Right lobe of liver (tissue), 4 donors: ENCODE measurements at regions not wholly inside any gene's neighbourhood (a gene's known extent, or its start where the extent isn't known, plus 50 kb on each side); places are given as distances from the start of the nearest gene placed in this dataset.

Source experiments
- CTCF ChIP-seq, 4 donors: fragments of 200-600 bp in 3 of 4; fragments of 450-650 bp in 1 of 4; IDR thresholded peaks; one replicate each; pipeline versions ENCODE4 v1.5.1 to v1.8.0; 2016 to 2022; ENCODE audit warnings: antibody characterized with exemption in 4 of 4, mild to moderate bottlenecking in 2 of 4
- POLR2A ChIP-seq: fragments of 450-650 bp; IDR thresholded peaks from one replicate; pipeline ENCODE4 v1.6.1; 2017; ENCODE audit warnings: antibody characterized with exemption, mild to moderate bottlenecking
- donor health status: DM: no; HTN: no; CAD: no.
- donor health status: DM: no; HTN: no; CAD: no.
- donor health status: DM: no; HTN: yes; CAD: no.

GRCh38 chr1:194684636-194685035 is 1498.2 kb upstream of the B3GALT2 start:
- TF ChIP-seq CTCF (IDR thresholded peaks at IDR 0.05) (no peak), POLR2A (no peak)
